ENCODE measurements at regions not wholly inside any gene's neighbourhood (a gene's known extent, or its start where the extent isn't known, plus 50 kb on each side); places are given as distances from the start of the nearest gene placed in this dataset.

DNA sequence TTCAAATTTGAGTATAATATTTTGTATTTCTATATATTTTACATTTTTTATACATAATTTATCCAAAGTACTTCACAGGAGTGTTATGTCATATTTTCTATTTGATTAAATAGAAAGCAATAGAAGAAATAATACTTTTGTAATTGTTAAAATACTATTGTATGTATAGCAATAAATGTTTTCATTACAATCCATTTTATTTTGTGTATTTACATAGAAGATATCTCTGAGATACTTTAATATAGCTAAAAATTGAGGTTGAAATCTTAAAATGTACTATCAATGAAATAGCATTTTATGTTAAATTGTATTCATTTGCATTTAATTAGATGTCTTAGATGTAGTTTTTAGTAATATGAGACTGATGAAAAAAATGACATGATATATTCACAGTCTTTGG lies 1109.6 kb upstream of the MIR17HG start:
- TF ChIP-seq, protein P1, sequence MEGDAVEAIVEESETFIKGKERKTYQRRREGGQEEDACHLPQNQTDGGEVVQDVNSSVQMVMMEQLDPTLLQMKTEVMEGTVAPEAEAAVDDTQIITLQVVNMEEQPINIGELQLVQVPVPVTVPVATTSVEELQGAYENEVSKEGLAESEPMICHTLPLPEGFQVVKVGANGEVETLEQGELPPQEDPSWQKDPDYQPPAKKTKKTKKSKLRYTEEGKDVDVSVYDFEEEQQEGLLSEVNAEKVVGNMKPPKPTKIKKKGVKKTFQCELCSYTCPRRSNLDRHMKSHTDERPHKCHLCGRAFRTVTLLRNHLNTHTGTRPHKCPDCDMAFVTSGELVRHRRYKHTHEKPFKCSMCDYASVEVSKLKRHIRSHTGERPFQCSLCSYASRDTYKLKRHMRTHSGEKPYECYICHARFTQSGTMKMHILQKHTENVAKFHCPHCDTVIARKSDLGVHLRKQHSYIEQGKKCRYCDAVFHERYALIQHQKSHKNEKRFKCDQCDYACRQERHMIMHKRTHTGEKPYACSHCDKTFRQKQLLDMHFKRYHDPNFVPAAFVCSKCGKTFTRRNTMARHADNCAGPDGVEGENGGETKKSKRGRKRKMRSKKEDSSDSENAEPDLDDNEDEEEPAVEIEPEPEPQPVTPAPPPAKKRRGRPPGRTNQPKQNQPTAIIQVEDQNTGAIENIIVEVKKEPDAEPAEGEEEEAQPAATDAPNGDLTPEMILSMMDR (IDR thresholded peaks at IDR 0.05; ENCODE audit: poor library complexity) = no peak
- no peak for TF ChIP-seq EZH2 (IDR thresholded peaks at IDR 0.05; ENCODE audit: borderline replicate concordance)
